GM04503 (cell line): ENCODE measurements at regions not wholly inside any gene's neighbourhood (a gene's known extent, or its start where the extent isn't known, plus 50 kb on each side); places are given as distances from the start of the nearest gene placed in this dataset.
A peak's percentile ranks its signal among the peaks of the same experiment; 100 is the strongest.
"Not testable (repeated sequence)": the region's sequence is repeated elsewhere in the genome, so short reads cannot be mapped to it uniquely, and the experiment has no call there.

Experiments used
- DNase-seq: peaks from one replicate; pipeline ENCODE4 v3.0.0-alpha.2; 2012; ENCODE audit warnings: low read depth

GRCh38 chr10:9222917-9223316 is 1168.4 kb downstream of the GATA3 start:
- peak; percentile 27 for DNase-seq

GRCh38 chr10:9227679-9228365 is 1173.3 kb downstream of the GATA3 start:
- DNase-seq: no peak

GRCh38 chr10:9228771-9229170 is 1174.3 kb downstream of the GATA3 start:
- peak; percentile 9 for DNase-seq

DNA sequence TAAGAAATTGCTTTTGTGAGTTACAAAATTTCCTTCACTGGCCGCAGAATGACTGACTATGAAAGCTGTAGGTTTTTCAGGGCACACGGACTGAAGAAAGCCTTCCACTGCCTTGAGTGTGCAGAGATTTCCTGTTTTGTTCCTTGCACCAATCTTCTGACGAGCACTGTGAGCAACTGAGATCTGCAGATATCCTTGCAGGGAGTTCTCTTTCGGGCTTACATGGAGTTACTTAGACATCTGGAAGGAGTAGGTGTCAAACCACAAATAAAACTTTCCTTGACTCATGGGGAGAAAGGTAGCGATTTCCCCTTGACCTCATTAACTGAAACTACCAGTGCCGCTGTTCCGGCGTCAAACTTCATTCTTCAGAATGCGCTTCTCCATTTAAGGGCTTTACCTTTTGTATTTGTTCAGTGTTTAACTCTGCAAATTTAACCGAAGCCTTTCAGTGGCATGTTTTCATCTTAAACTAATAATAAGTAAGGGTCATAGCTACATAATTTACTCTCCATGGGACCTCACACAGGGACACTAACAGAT is 1175.3 kb downstream of the GATA3 start:
- DNase-seq: no peak

GRCh38 chr10:9230625-9231024 is 1176.1 kb downstream of the GATA3 start:
- no peak for DNase-seq

- DNase-seq: no peak
Observed at GRCh38 chr10:9234191-9234590, 1179.7 kb downstream of the GATA3 start.

GRCh38 chr10:9238041-9238440 is 1183.6 kb downstream of the GATA3 start:
- DNase-seq: no peak

DNA sequence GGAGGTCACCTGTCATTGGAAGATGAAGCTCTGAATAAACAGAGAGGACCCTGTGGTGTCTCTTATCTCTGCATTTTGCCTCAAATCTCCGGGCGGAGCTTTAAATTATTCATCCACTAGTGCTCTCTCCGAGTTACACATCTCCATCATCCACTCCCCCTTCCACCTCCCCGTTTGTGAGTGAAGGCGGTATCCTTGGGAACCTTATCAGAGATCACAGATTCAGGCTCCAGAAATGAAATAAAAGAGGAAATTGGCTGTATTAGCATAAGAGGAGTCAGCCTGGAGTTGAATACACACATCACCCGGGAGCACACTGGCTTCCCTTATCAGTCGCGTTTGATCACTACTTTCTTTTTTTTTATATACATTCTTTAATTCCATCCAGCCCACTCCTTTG is 1184.8 kb downstream of the GATA3 start:
- DNase-seq: no peak

- no peak for DNase-seq
Observed at GRCh38 chr10:9243941-9244411, 1189.5 kb downstream of the GATA3 start.

GRCh38 chr10:9244864-9245263 is 1190.4 kb downstream of the GATA3 start:
- no peak for DNase-seq

GRCh38 chr10:9253121-9253520 is 1198.6 kb downstream of the GATA3 start:
- DNase-seq: no peak

DNA sequence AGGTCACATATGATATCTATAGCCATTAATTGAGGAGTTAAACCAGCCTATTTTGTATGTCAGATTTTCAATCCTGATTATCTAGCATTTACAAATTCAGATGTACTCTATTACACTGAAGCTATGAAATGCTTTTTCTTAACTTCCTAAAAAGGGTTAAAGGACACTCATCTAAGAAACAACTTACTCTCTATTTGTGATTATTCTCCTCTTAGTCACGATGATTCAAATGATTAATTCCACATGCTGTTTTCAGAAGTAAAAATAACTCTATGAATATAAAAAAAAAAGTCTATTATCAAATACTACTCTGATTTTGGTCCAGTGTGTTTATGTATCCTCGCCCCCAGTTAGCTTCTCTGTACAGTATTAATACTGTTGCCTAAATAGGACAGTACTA is 1199.9 kb downstream of the GATA3 start:
- DNase-seq: peak; percentile 42

GRCh38 chr10:9260690-9261089 is 1206.2 kb downstream of the GATA3 start:
- no peak for DNase-seq

DNA sequence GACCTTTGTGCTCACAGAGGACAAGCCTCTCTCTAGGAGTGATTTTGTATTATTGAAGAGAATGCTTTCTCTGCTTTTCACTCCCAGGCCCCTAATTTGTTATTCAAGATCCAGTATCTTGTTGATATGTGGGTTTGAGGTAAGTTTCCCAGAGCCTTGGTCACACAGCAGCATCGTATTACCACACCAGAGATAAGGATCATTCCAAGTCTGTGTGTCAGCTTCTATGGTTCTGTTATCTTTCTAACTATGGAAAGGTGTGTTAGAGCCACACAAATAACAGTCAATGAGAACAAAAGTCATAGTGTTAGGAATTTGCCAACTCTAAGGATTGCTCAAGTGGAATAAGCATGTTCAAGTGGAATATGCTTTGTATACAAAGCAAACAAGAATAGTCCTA is 1208.3 kb downstream of the GATA3 start:
- DNase-seq: no peak

GRCh38 chr10:9268176-9268575 is 1213.7 kb downstream of the GATA3 start:
- DNase-seq: no peak

- not testable (repeated sequence) for DNase-seq
Observed at GRCh38 chr10:9273126-9273833, 1218.8 kb downstream of the GATA3 start.

DNA sequence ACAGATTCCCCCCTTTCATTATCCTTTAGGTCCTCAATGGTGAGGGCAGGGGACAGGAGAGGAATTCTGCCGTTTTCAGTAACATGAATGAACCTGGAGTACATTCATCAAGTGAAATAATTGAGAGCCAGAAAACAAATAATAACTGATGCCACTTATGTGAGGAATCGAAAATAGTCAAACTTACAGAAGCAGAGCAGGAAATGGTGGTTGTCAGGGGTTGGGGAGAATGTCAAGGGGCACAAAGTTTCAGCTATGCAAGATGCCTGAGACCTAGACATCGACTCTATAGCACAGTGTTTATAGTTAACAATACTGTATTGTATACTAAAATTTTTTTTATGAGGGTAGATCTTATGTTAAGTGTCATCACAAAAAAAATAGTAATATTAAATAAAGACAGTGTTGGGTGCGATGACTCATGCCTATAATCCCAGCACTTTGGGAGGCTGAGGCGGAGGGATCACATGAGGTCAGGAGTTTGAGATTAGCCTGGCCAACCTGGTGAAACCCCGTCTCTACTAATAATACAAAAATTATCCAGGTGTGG is 1219.8 kb downstream of the GATA3 start:
- no peak for DNase-seq

DNA sequence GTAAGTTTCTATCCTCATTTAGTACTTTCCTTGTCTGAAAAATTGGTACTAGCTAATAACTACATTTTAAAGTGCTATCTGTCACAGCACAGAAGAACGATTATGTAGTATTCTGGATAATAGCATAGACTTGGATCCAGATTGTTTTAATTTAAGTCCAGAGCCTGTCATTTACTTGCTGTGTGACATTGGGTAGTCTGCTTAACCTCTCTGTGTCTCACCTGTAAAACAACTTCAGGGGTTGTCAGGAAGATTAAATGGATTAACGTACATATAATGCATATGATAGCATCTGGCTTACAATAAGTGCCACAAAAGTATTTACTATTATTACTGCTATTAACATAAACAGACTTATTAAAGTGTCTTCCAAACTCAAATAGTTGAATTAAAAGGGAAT is 1221.4 kb downstream of the GATA3 start:
- no peak for DNase-seq

- DNase-seq: no peak
Observed at GRCh38 chr10:9285690-9286089, 1231.2 kb downstream of the GATA3 start.

- DNase-seq: no peak
Observed at GRCh38 chr10:9289811-9290210, 1235.3 kb downstream of the GATA3 start.

DNA sequence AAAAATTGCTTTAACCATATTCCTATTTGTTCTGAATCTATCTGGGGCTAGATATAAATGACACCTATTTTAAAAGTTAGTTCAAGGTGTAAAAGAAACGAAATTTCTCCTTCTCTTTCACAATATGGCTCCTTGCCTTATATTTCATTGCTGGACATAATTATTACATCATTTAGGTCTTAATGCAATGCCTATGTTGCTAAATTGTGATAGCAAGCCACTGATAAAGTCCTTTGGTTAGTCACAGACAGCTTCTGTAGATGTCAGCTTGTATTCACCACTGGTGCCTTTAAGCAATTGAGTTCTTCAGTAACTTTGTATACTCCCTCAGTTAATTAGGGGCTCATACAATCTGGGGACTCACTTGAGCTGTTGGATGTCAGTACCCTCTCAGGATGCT is 1236.6 kb downstream of the GATA3 start:
- DNase-seq: no peak

GRCh38 chr10:9294132-9294663 is 1239.7 kb downstream of the GATA3 start:
- DNase-seq: no peak

DNA sequence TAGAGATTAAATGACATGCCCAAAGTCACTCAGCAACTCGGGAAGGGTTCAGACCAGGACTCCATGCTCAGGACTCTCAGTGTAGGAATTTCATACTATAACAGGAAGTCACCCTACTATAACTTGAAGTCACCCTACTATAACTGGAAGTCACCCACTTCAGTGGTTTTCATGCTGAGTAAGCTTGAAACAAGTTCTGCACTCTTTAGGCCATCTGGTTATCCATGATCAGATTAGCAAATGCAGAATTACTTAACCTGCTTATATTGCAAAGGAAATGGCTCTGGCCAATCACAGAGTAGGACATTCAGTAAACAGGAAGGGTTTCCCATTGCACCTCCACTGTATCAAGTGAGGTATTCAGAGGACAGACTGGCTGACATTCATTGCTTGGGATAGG is 1240.4 kb downstream of the GATA3 start:
- no peak for DNase-seq
